GM23338 (cell line): ENCODE measurements at regions not wholly inside any gene's neighbourhood (a gene's known extent, or its start where the extent isn't known, plus 50 kb on each side); places are given as distances from the start of the nearest gene placed in this dataset.

ENCODE experiments used
- ATAC-seq: fragments of 200-7000 bp; cut with Tn5 transposase; 3 replicates; pipeline ENCODE4 v1.9.1; 2020
- DNase-seq: peaks from one replicate; pipeline ENCODE4 v3.0.0-alpha.2; 2015; ENCODE audit warnings: low spot score
- H2AFZ ChIP-seq: fragments of 200-600 bp; sonication (generic); 2 replicates; pipeline ENCODE4 v1.8.0; 2016; ENCODE audit warnings: antibody characterized with exemption, mild to moderate bottlenecking, moderate library complexity
- H3F3A ChIP-seq: fragments of 200-600 bp; sonication (generic); replicated peaks from 2 replicates; pipeline ENCODE4 v1.8.0; 2017; ENCODE audit warnings: antibody characterized with exemption, mixed run types, low read depth
- H3K27ac ChIP-seq: fragments of 200-600 bp; sonication (generic); 2 replicates; pipeline ENCODE4 v1.6.1; 2016; ENCODE audit warnings: low read depth
- H3K27me3 ChIP-seq: fragments of 200-600 bp; sonication (generic); 2 replicates; pipeline ENCODE4 v1.8.0; 2016; ENCODE audit warnings: mild to moderate bottlenecking, mixed run types, moderate library complexity; ENCODE audit not compliant: insufficient read depth
- H3K36me3 ChIP-seq: fragments of 200-600 bp; sonication (generic); 2 replicates; pipeline ENCODE4 v1.8.0; 2016; ENCODE audit warnings: mild to moderate bottlenecking; ENCODE audit not compliant: insufficient read depth
- H3K4me1 ChIP-seq: fragments of 200-600 bp; sonication (generic); 2 replicates; pipeline ENCODE4 v1.8.0; 2016; ENCODE audit warnings: mild to moderate bottlenecking, moderate library complexity; ENCODE audit not compliant: insufficient read depth
- H3K4me2 ChIP-seq: fragments of 200-600 bp; sonication (generic); 2 replicates; pipeline ENCODE4 v1.7.1; 2017; ENCODE audit warnings: mixed run types
- H3K4me3 ChIP-seq: fragments of 200-600 bp; sonication (generic); 2 replicates; pipeline ENCODE4 v1.6.1; 2016; ENCODE audit warnings: mixed run types
- H3K79me2 ChIP-seq: fragments of 200-600 bp; sonication (generic); replicated peaks from 2 replicates; pipeline ENCODE4 v1.8.0; 2017; ENCODE audit warnings: mild to moderate bottlenecking; ENCODE audit not compliant: insufficient read depth
- H3K9me2 ChIP-seq: fragments of 200-600 bp; sonication (generic); 2 replicates; pipeline ENCODE4 v1.8.0; 2017; ENCODE audit not compliant: insufficient read depth
- H4K20me1 ChIP-seq: fragments of 200-600 bp; sonication (generic); replicated peaks from 2 replicates; pipeline ENCODE4 v1.8.0; 2017; ENCODE audit warnings: mild to moderate bottlenecking; ENCODE audit not compliant: insufficient read depth
- H3K27ac Mint-ChIP-seq: 2 replicates; pipeline ENCODE4 v1.8.0; 2020; ENCODE audit warnings: inconsistent platforms, mild to moderate bottlenecking, moderate library complexity, mixed read lengths
- H3K27me3 Mint-ChIP-seq: 3 replicates; pipeline ENCODE4 v1.8.0; 2022; ENCODE audit warnings: low read depth, mild to moderate bottlenecking, moderate library complexity, mixed read lengths, inconsistent platforms; ENCODE audit not compliant: insufficient read depth, poor library complexity
- H3K36me3 Mint-ChIP-seq: 3 replicates; pipeline ENCODE4 v1.8.0; 2021; ENCODE audit warnings: low read depth, mild to moderate bottlenecking, inconsistent platforms, moderate library complexity, mixed read lengths
- H3K4me1 Mint-ChIP-seq: 3 replicates; pipeline ENCODE4 v1.8.0; 2020; ENCODE audit warnings: mild to moderate bottlenecking, inconsistent platforms, mixed read lengths
- H3K4me3 Mint-ChIP-seq: 3 replicates; pipeline ENCODE4 v1.8.0; 2021; ENCODE audit warnings: moderate library complexity, mild to moderate bottlenecking, inconsistent platforms, mixed read lengths
- H3K9me3 Mint-ChIP-seq: 3 replicates; pipeline ENCODE4 v1.8.0; 2020; ENCODE audit warnings: moderate library complexity, mild to moderate bottlenecking, inconsistent platforms, mixed read lengths
- CREB1 ChIP-seq: fragments of 250-450 bp; sonication (Bioruptor Pico); IDR thresholded peaks from 2 replicates; pipeline ENCODE4 v1.5.0; 2020; ENCODE audit warnings: low read depth, mild to moderate bottlenecking, moderate library complexity
- CTCF ChIP-seq, 2 experiments: fragments of 200-600 bp in 1 of 2; sonication (generic) in 1 of 2; conservative IDR thresholded peaks; 2 replicates each; pipeline versions ENCODE4 v1.5.1 to v1.6.1; 2016 to 2017; ENCODE audit warnings: antibody characterized with exemption in 2 of 2, low read depth in 2 of 2, mild to moderate bottlenecking in 2 of 2, moderate library complexity in 1 of 2
- ETS1 ChIP-seq: IDR thresholded peaks from 2 replicates; pipeline ENCODE4 v1.6.1; 2016; ENCODE audit warnings: antibody characterized with exemption
- EZH2 ChIP-seq: fragments of 200-600 bp; sonication (generic); IDR thresholded peaks from one replicate; pipeline ENCODE4 v1.8.0; 2017; ENCODE audit warnings: antibody characterized with exemption, mild to moderate bottlenecking, low read depth; ENCODE audit not compliant: unreplicated experiment
- EZH2phosphoT487 ChIP-seq: fragments of 200-600 bp; sonication (generic); IDR thresholded peaks from one replicate; pipeline ENCODE4 v1.8.1; 2018; ENCODE audit warnings: antibody characterized with exemption; ENCODE audit not compliant: unreplicated experiment
- JUNB ChIP-seq: IDR thresholded peaks from one replicate; pipeline ENCODE4 v1.6.1; 2016; ENCODE audit warnings: antibody characterized with exemption; ENCODE audit not compliant: unreplicated experiment
- NANOG ChIP-seq: IDR thresholded peaks from 2 replicates; pipeline ENCODE4 v1.6.1; 2016; ENCODE audit warnings: antibody characterized with exemption, borderline replicate concordance
- POLR2AphosphoS5 ChIP-seq: IDR thresholded peaks from 2 replicates; pipeline ENCODE4 v1.6.1; 2016; ENCODE audit warnings: antibody characterized with exemption, low read depth
- REST ChIP-seq: IDR thresholded peaks from one replicate; pipeline ENCODE4 v1.6.1; 2018; ENCODE audit warnings: antibody characterized with exemption; ENCODE audit not compliant: unreplicated experiment
- STAT1 ChIP-seq: IDR thresholded peaks from one replicate; pipeline ENCODE4 v1.6.1; 2016; ENCODE audit warnings: antibody characterized with exemption; ENCODE audit not compliant: unreplicated experiment
- ZNF114 ChIP-seq: fragments of 250-450 bp; sonication (Bioruptor Pico); IDR thresholded peaks from 2 replicates; pipeline ENCODE4 v1.5.0; 2020; ENCODE audit warnings: mild to moderate bottlenecking, moderate library complexity
- ZNF331 ChIP-seq: fragments of 250-450 bp; sonication (Bioruptor Pico); IDR thresholded peaks from 2 replicates; pipeline ENCODE4 v1.5.0; 2020; ENCODE audit warnings: low read depth, mild to moderate bottlenecking, moderate library complexity
- ZNF462 ChIP-seq: fragments of 250-450 bp; sonication (Bioruptor Pico); IDR thresholded peaks from 2 replicates; pipeline ENCODE4 v1.5.0; 2020; ENCODE audit warnings: mild to moderate bottlenecking, moderate library complexity

GRCh38 chr12:89945123-89945522 is 236.5 kb upstream of the ATP2B1 start:
- Histone ChIP-seq H3K4me1 (peaks cover 24% of the 10 kb centered on the region), H3K27ac (no peak overlapping the region), H3K79me2 (no peaks in the 10 kb centered on the region), H3F3A (no peaks in the 10 kb centered on the region), H3K4me2 (no peak overlapping the region), H3K4me3 (no peak overlapping the region), H2AFZ (no peak overlapping the region), H4K20me1 (no peaks in the 10 kb centered on the region), H3K36me3 (no peaks in the 10 kb centered on the region), H3K27me3 (no peaks in the 10 kb centered on the region), H3K9me2 (no peaks in the 10 kb centered on the region)
- TF ChIP-seq NANOG (no peak), EZH2phosphoT487 (no peak), ZNF114 (no peak), ETS1 (no peak), ZNF462 (no peak), CTCF (conservative IDR thresholded peaks at IDR 0.05; ENCODE audit: low read depth in 2 of 2) (no peak), STAT1 (no peak), POLR2AphosphoS5 (no peak), ZNF331 (CRISPR knock-in tag) (no peak), CREB1 (CRISPR knock-in tag) (no peak), REST (no peak), JUNB (no peak), EZH2 (no peak)
- Mint-ChIP-seq H3K27ac (no peak overlapping the region), H3K4me1 (peaks cover 35% of the 10 kb centered on the region), H3K36me3 (no peaks in the 10 kb centered on the region), H3K4me3 (no peak overlapping the region), H3K9me3 (no peaks in the 10 kb centered on the region), H3K27me3 (no peaks in the 10 kb centered on the region)
- ATAC-seq, result no peak
- DNase-seq, result no peak
